NCI-H748 (cell line): ENCODE measurements at regions not wholly inside any gene's neighbourhood (a gene's known extent, or its start where the extent isn't known, plus 50 kb on each side); places are given as distances from the start of the nearest gene placed in this dataset.
"Not testable (repeated sequence)": the region's sequence is repeated elsewhere in the genome, so short reads cannot be mapped to it uniquely, and the experiment has no call there.

Experiments used
- DNase-seq: peaks from one replicate; lab custom pipeline; 2025; ENCODE audit not compliant: unreplicated experiment; lab: John Stamatoyannopoulos, UW

DNA sequence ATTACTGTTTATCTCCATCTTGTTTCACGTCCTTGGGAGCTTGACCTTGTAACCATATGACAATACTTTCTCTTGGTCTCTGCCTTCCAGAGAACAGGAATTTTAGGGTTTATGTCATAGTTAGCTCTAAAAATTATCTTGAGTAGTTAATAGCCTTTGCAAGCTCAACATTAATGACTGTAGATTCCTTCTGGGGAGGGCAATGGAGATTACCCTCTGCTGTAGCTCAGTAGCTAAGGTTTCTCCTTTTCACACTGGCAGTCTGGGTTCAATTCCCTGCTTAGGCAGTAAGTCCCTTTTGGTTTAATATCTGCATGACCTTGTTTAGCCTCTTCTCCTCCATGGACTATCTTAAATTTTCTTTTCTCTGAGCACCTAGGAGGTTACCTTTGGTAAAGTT lies 181.7 kb upstream of the GPR101 start:
- DNase-seq, result no peak

DNA sequence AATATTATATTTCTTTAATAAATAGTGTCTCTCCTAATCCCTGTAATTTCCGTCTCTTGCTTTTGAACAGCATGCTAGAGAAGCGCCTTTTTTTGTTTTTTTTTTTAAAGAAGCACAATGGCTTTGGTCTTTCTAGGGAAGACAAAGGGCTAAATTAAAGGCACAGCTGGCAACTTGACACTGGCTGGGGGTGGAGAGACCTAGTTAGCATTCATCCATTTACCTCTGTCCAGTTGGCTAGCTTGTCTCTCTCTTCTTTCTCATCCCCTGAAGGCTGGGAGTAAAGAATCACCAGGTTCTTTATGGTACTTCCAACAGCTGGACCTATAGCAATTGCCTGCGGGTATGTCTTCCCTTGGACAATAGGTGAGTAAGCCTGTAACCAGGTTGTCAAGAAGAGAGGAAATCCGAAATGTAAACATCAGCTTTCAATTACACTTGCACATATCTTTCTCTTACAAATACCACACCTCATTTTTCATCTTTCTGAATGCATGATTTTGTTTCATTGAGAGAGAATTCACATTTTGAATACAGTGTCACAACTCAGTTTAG lies 178.4 kb upstream of the GPR101 start:
- DNase-seq, result peak; percentile 49

DNA sequence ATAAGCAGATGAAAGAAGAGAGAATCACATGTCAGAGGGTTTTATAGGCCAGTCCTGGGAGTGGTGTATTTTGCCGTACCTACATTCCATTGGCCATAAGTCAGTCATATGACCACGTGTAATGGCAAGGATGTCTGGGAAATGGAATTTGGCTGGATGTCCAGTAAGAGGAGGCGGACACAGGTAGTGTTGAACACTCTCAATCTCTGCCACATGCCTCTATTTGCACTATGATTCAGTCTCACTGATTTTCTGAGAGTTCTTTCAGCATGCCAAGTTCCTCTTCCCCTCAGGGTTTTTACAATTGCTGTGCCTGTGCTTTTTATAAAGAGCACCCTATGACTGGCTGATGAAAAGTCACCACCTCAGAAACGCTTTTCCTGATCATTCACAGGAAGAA lies 164.2 kb upstream of the GPR101 start:
- no peak for DNase-seq

DNA sequence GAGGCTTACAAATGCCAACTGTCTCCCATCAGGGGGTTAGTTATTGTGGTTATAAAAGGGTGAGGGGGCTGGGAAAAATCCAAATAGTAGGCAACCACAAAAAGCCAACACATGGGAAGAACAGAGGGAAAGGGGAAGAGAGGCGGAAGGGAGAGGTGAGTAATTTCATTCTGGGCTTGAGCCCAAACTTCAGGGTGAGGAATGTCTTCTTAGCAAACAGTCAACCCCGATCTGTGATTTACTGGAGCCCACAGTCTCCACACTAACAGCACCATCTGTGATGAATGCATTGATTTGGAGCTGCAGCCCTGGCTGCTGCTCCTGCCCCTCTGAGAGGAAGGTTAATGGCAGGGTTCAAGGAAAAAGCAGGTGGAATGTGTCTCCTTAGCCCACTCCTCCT lies 162.2 kb upstream of the GPR101 start:
- DNase-seq, result no peak

DNA sequence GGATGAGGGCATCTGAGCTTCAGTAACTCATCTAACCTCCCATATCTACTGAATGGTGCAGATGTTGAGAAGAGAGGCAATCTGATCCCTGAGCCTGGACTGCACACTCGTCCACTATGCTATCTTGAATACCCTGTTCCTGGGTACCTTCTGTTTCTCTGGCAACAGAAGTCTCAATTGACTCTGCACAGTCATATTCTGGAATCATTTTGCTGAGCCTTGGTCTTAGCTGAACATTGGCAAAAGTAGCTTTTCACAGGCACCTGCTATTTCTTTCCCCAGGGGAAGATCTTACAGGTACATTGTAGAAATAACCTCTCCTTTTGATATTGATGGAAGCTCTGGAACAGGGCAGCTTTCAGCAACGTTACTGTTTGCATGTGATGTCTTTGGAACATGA lies 161.5 kb upstream of the GPR101 start:
- no peak for DNase-seq

DNA sequence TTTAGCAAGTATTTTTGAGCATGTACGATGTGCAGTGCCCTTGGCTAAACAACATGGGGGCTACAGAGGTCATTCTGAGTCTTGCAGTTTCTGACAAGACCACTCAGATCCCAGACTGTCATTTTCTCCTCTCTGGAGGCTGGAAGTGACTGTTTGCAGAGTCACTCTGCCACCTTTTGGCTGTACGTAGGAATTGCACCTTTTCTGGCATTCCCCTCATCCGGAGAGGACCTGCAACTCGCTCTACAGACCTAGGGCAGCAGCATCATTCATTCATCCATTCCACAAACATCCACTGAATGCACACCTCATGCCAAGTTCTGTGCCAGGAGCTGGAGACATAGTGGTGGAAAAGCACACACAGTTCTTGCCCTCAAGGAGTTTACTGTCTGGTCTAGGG lies 160.4 kb upstream of the GPR101 start:
- DNase-seq, result peak; percentile 66

DNA sequence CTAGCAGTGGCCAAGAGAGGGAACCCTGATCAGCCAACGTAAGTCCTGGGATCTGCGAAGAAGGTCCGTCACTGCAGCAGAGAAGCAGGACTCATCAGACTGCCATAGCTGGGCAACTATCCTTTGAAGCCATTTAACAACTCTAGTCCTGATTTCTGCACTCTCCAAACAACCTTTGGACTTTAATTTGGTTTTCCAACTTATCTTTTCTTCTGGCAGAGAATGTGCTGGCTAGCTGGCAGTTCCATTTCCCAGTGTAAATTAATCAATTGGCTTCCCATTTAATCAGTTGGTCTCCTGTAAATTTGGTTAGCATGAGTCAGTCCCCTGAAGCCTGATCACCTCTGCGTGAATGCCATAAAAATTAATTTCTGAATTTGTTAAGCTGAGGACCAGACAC lies 153.7 kb upstream of the GPR101 start:
- DNase-seq, result no peak

DNA sequence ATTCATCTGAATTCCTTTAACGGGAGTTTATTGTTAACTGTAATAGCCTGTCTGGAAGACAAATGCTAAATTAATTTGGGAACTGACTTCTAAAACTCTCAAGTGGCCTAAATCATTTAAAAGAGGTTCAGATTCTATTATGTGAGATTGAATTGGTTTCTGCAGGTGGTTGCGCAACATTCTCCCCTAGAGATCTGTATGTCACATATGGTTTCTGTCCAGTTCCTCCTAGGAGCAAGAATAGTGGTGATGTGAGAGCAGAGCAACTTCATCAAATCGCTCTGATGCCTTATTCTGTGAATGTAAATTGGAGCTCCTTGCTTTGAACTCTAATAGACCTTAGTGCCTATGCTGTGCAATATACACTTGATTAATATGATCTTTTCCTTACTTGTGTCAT lies 144.6 kb upstream of the GPR101 start:
- DNase-seq, result no peak

DNA sequence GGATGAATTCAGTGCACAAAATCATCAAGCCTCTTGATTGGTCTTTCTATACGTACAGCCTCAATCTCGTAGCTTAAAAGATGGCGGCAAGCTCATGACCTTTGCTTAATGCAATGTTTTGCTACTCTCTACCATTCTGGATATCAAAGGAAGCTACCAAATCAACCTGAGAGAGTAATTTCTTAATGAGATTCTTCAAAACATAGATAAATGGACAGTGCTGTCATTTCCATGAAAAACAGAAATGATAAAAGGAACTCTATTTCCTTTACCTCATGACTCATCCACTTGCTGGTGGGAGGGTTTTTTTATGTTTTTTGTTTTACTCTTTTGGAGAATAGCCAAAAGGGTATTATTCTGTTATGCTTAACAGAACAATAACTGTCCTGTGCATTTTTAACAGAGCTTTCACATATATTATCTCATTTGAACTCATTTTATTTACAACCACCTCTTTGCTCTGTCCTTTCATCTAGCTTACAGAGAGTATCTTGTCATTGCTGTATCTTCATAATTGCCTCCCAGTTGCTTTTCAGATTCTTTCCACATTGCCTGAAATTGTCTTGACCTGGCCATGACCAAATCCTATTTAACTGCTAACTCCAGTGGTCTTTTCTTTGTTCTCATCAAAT lies 138.6 kb upstream of the GPR101 start:
- no peak for DNase-seq

DNA sequence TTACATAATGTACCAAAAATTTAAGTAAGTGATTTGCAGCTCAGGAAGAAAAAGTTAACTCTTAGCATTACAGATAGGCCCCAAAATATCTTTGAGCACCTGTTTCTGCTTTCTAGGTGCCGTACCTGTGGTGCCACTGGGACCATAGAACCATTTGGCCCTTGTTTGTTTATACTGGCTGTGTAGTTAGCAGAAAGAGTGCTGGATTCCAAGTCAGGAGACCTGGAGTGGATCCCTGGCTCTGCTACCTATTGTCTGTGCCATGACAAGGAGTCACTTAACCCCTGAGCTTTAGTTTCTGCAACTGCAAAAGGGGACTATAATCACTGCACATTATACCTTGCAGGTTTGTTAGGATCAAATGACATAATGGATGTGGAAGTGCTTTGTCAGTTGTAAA lies 137.8 kb upstream of the GPR101 start:
- peak; percentile 64 for DNase-seq

DNA sequence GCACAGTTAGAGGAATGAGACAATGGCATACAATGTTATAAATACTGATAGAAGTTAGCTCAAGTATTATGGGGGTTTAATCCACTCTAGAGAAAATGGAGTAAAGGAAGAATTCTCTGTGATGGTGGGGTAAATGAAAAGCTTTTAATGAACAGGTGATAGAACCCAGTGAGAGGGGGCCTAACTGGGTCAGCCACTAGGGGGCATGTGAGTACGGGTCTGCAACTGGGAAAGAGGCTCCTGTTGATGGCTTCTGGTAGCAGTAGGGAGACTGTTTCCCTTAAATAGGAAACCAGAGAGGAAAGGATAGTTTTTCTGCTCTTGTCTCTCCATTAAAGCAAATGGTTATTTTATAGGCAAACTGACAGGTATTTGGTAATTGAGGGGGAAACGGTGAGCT lies 132.8 kb upstream of the GPR101 start:
- DNase-seq, result peak; percentile 43

DNA sequence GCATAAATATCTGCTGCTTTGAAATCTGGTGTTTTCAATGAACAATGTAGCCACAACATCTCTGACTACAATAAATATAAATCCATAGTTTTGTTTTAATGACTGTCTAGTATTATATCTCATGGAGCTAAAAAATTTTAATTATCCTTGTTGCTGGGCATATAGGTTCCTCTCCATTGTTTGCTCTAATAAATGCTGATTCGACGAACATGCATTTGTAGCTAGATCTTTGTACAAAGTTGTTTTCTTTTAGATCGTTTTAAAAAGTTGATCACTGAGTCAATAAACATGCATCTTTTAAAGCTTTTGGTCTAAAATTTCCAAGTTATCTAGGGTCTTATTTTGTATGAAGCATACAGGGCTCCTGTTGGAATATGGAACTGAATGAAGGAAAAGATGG lies 130.5 kb upstream of the GPR101 start:
- no peak for DNase-seq

DNA sequence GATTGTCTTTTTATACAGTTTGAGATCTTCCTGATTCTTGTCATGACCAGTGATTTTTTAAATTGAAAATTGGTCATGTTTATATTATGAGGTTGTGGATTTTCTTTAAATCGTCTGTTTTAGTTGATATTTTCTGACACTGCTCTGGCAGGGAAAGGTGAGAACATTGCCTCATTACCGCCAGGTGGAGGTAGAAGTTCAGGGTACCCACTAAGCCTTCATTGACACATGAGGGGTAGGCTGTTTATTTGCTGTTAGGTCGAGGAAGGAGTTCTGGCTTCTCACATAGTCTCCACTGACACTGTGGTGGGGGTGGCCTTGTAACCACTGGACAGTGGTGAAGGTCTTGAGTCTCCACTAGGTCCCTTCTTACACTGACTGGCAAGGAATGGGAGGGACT lies 117.6 kb upstream of the GPR101 start:
- peak; percentile 12 for DNase-seq

DNA sequence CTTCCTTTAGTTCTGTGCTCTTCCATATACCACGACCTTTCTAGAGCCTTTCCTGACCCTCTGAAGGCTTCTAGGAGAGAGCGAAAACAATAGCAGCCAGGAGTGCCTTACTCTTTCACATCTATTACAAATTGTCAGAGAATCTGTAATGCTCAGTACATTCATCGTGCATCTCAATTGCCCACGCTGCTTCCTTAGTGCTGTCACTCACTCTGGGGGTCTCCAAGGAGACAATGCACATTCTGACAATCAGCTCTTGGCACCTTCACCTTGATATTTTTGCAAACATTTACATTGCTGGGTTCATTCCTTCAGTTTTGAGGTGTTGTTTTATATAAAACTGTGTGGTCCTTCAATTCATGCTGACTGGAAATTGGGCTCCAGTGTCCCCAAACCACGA lies 110.1 kb upstream of the GPR101 start:
- no peak for DNase-seq

DNA sequence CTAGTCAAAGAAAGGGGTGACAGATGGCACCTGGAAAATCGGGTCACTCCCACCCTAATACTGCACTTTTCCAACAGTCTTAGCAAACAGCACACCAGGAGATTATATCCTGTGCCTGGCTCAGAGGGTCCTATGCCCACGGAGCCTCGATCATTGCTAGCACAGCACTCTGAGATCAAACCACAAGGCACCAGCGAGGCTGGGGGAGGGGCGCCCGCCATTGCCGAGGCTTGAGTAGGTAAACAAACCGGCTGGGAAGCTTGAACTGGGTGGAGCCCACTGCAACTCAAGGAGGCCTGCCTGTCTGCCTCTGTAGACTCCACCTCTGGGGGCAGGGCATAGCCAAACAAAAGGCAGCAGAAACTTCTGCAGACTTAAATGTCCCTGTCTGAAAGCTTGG lies 88.9 kb upstream of the GPR101 start:
- not testable (repeated sequence) for DNase-seq

DNA sequence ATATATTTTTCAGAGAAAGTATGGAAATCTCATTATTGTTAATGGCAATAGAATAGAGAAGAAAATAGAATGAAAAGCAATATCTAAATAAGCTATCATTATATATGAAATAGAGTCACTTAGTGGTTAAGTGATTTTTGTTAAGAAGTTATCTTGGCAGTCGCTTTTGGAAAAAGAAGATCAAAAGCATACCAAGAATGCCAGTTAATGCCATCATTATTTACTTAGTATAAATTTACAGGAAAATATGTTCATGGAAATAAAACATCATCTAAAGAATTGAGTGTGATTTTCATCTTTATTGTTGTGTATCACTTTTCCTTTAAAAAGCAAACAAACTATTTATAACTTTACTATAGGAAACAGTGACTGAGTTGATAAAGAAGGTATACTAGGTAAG lies 85.3 kb upstream of the GPR101 start:
- no peak for DNase-seq

DNA sequence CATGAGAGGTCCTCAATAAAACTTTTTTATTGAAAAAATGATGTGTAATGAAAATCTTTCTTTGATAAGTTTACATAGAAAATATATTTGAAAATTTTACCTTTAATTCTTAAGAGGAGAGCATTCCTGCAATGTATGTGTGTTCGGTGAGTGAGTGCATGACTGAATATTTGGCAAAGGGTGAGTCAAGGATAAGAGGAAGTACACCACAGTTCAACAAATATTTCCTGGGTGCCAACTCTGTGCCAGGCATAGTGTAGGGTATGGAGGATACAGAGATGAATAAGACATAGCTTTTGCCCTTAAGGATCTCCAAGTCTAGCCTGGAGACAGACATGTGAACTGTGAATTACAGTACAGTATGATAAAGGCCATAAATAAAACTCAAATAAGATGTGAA lies 84.7 kb upstream of the GPR101 start:
- DNase-seq, result no peak

DNA sequence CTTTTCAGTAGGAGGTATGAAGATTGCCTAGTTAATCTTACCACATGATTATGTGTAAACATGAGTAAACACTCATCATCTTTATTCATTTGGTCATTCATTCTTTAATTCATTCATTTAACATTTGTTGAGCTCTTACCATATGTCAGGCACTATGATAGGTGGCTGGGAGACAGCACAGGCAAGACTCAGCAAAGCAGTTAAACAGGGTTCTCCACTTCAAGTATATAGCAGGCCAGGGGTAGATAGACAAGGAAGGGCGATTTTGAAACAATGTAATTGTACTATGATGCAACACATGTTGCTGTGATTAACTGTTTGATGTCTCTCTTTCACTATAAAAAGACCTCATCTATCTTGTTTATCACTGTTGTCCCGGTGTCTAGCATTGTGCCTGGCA lies 84.3 kb upstream of the GPR101 start:
- no peak for DNase-seq

DNA sequence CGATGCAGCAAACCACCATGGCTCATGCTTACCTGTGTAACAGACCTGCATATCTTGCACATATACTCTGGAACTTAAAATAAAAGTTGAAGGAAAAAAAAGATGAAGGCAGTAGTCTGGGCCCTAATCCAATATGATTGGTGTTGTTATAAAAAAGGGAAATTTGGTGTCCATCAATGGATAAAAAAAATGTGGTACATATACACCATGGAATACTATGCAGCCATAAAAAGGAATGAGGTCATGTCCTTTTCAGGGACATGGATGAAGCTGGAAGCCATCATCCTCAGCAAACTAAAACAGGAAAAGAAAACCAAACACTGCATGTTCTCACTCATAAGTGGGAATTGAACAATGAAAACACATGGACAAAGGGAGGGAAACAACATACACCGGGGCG lies 74.1 kb upstream of the GPR101 start:
- DNase-seq, result not testable (repeated sequence)

DNA sequence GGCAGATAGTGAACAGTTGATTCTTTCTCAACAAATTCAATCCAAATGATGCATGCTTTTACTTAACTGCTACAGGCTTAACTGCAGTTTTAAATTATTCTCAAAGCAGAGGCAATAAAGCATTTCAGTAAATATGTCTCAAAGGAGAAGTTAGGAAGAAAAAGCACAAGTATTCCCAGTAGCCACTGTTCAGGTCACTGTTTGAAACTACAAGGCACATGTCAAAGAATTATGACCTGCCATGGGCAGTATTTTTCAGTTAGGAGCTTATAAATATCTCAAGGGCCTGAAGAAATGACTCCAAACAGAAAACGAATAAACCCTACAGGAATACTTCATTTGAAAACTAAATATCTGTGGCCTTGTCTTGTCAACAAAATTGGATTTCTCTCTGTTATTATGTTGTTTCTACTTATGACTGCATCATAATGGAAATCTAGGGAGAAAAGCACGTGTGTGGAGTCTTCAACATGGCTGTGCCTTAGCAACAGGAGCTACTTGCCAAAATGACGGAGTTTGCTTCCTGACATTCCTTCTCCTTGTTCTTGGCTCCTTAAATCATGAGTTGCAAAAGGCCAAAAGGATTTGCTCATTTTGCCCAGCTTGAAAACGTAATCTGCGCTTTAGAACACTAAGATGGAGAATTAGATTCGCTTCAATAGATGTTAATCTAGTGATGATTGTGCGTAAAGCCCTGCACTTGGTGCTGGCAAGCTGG lies 67.6 kb upstream of the GPR101 start:
- DNase-seq, result no peak
